Caco-2 (cell line): ENCODE measurements at regions not wholly inside any gene's neighbourhood (a gene's known extent, or its start where the extent isn't known, plus 50 kb on each side); places are given as distances from the start of the nearest gene placed in this dataset.

Source experiments
- BruUV-seq: library from RNA; stranded (reverse); fragments of 400-500 nt; replicated peaks from 2 replicates; lab custom pipeline; 2021; lab: Mats Ljungman, UMichigan
- CTCF ChIA-PET: fragments of 300-600 bp; sonication (Branson Sonifier 250); formaldehyde crosslinking; loops from one replicate; lab custom pipeline; 2022; ENCODE audit warnings: antibody characterized with exemption; lab: Charles Lee
- POLR2A ChIA-PET: fragments of 300-600 bp; sonication (Branson Sonifier 250); formaldehyde crosslinking; loops from one replicate; lab custom pipeline; 2022; ENCODE audit warnings: antibody characterized with exemption; lab: Charles Lee
- DNase-seq, 2 experiments: peaks; one replicate each; pipeline versions ENCODE4 v3.0.0 to v3.0.0-alpha.2; 2020 to 2022
- H3K27me3 ChIP-seq: replicated peaks from 2 replicates; pipeline ENCODE4 v1.6.0; 2011; ENCODE audit warnings: low read length; ENCODE audit not compliant: control insufficient read depth, insufficient read depth
- H3K36me3 ChIP-seq: 2 replicates; pipeline ENCODE4 v1.5.1; 2011; ENCODE audit warnings: low read length; ENCODE audit not compliant: control insufficient read depth, insufficient read depth
- H3K4me1 ChIP-seq: fragments of 250-450 bp; sonication (Bioruptor Pico); 2 replicates; pipeline ENCODE4 v1.5.1; 2020; ENCODE audit warnings: mild to moderate bottlenecking
- H3K4me3 ChIP-seq: 2 replicates; pipeline ENCODE4 v1.5.1; 2011; ENCODE audit warnings: low read depth, mild to moderate bottlenecking, control low read depth, low read length
- H3K9me3 ChIP-seq: fragments of 250-450 bp; sonication (Bioruptor Pico); 2 replicates; pipeline ENCODE4 v1.5.1; 2020; ENCODE audit warnings: mild to moderate bottlenecking, moderate library complexity
- H3K27ac Mint-ChIP-seq: one replicate; pipeline ENCODE4 v1.8.0; 2022; ENCODE audit warnings: mixed read lengths; ENCODE audit not compliant: unreplicated experiment
- H3K27me3 Mint-ChIP-seq: one replicate; pipeline ENCODE4 v1.8.0; 2022; ENCODE audit warnings: mixed read lengths; ENCODE audit not compliant: insufficient read depth, unreplicated experiment
- H3K36me3 Mint-ChIP-seq: one replicate; pipeline ENCODE4 v1.8.0; 2022; ENCODE audit warnings: mild to moderate bottlenecking, mixed read lengths; ENCODE audit not compliant: insufficient read depth, unreplicated experiment
- H3K4me1 Mint-ChIP-seq: one replicate; pipeline ENCODE4 v1.8.0; 2022; ENCODE audit warnings: low read depth, mixed read lengths; ENCODE audit not compliant: unreplicated experiment
- H3K4me3 Mint-ChIP-seq: one replicate; pipeline ENCODE4 v1.8.0; 2022; ENCODE audit warnings: mild to moderate bottlenecking, moderate library complexity, mixed read lengths; ENCODE audit not compliant: unreplicated experiment
- H3K9me3 Mint-ChIP-seq: one replicate; pipeline ENCODE4 v1.8.0; 2022; ENCODE audit warnings: mixed read lengths; ENCODE audit not compliant: unreplicated experiment
- intact Hi-C: fragments of 100-400 bp; cut with micrococcal nuclease; formaldehyde crosslinking; loops from one replicate; pipeline ENCODE4 v1.10.0; 2022; ENCODE audit not compliant: unreplicated experiment
- TF ChIP-seq, protein P1 (sequence below), 2 experiments: fragments of 200-600 bp in 1 of 2; IDR thresholded peaks; 1 replicate in 1 of 2; 2 replicates in 1 of 2; pipeline versions ENCODE4 v1.5.1 to v1.8.0; 2011 to 2022; ENCODE audit warnings: antibody characterized with exemption in 1 of 2, control low read depth in 1 of 2, inconsistent platforms in 1 of 2, low read depth in 1 of 2, low read length in 1 of 2, mild to moderate bottlenecking in 1 of 2, moderate library complexity in 1 of 2; ENCODE audit not compliant: insufficient read depth in 1 of 2, severe bottlenecking in 1 of 2, unreplicated experiment in 1 of 2

DNA sequence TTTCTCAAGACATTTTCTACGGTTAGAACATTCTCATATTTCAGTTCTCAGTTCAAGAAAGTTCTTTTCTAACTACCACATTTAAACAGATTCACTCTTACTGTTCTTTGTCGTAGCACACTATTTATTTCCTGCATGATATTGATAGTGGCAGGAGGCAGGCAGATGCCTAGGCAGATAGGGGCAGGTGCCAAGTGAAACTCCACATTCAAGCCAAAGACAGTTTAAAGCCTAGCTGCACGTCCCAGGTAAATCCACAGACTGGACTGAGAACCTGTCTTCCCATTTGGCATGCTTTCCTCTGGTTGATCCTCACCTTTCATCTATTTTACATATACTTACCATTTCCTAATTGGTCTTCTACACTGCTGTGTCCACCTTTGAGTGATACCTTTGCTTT lies 359.3 kb downstream of the TMX3 start:
- no peaks in the 10 kb centered on the region for H3K9me3 Mint-ChIP-seq
- H3K27me3 Mint-ChIP-seq = no peaks in the 10 kb centered on the region
- H3K36me3 ChIP-seq = no peaks in the 10 kb centered on the region
- TF ChIP-seq, protein P1, sequence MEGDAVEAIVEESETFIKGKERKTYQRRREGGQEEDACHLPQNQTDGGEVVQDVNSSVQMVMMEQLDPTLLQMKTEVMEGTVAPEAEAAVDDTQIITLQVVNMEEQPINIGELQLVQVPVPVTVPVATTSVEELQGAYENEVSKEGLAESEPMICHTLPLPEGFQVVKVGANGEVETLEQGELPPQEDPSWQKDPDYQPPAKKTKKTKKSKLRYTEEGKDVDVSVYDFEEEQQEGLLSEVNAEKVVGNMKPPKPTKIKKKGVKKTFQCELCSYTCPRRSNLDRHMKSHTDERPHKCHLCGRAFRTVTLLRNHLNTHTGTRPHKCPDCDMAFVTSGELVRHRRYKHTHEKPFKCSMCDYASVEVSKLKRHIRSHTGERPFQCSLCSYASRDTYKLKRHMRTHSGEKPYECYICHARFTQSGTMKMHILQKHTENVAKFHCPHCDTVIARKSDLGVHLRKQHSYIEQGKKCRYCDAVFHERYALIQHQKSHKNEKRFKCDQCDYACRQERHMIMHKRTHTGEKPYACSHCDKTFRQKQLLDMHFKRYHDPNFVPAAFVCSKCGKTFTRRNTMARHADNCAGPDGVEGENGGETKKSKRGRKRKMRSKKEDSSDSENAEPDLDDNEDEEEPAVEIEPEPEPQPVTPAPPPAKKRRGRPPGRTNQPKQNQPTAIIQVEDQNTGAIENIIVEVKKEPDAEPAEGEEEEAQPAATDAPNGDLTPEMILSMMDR (IDR thresholded peaks at IDR 0.05; ENCODE audit: insufficient read depth in 1 of 2, low read depth in 1 of 2, low read length in 1 of 2, severe bottlenecking in 1 of 2, unreplicated experiment in 1 of 2) = no peak
- ChIA-PET CTCF (no interaction called here), POLR2A (no interaction called here)
- H3K4me1 Mint-ChIP-seq = no peaks in the 10 kb centered on the region
- intact Hi-C loops = no loop called here
- no peak for DNase-seq
- no peaks in the 10 kb centered on the region for H3K36me3 Mint-ChIP-seq
- no peak overlapping the region for H3K4me3 ChIP-seq
- no peak overlapping the region for H3K27ac Mint-ChIP-seq
- no peak overlapping the region for H3K4me3 Mint-ChIP-seq
- no peaks in the 10 kb centered on the region for H3K9me3 ChIP-seq
- no peaks in the 10 kb centered on the region for H3K4me1 ChIP-seq
- no TSS peak for BruUV-seq
- no peaks in the 10 kb centered on the region for H3K27me3 ChIP-seq

DNA sequence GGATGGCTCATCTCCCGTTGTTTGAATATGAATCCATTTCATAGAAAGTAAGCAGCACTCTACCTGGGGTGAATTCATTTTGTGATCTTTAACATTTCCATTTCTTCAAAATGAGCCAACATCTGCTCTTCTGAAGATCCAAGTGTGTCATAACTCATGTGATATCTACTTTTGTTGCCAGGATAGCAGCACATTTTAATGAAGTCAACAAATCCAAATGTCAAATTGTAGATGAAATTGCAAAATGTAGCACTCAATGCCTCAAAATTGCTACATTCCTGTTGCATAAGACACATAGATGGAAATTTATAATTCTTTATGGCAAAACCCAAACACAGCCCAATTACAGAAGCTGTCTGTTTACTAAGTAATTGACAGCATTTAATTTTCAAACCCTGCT lies 360.7 kb downstream of the TMX3 start:
- no peak overlapping the region for H3K4me3 ChIP-seq
- TF ChIP-seq, protein P1 (IDR thresholded peaks at IDR 0.05; ENCODE audit: insufficient read depth in 1 of 2, low read depth in 1 of 2, low read length in 1 of 2, severe bottlenecking in 1 of 2, unreplicated experiment in 1 of 2) = no peak
- ChIA-PET CTCF (no interaction called here), POLR2A (no interaction called here)
- no peaks in the 10 kb centered on the region for H3K4me1 ChIP-seq
- no peaks in the 10 kb centered on the region for H3K36me3 ChIP-seq
- Mint-ChIP-seq H3K27me3 (no peaks in the 10 kb centered on the region), H3K4me1 (no peaks in the 10 kb centered on the region), H3K27ac (no peak overlapping the region), H3K4me3 (no peak overlapping the region), H3K36me3 (no peaks in the 10 kb centered on the region), H3K9me3 (no peaks in the 10 kb centered on the region)
- no TSS peak for BruUV-seq
- H3K9me3 ChIP-seq = no peaks in the 10 kb centered on the region
- DNase-seq = no peak
- intact Hi-C loops = no loop called here
- no peaks in the 10 kb centered on the region for H3K27me3 ChIP-seq

DNA sequence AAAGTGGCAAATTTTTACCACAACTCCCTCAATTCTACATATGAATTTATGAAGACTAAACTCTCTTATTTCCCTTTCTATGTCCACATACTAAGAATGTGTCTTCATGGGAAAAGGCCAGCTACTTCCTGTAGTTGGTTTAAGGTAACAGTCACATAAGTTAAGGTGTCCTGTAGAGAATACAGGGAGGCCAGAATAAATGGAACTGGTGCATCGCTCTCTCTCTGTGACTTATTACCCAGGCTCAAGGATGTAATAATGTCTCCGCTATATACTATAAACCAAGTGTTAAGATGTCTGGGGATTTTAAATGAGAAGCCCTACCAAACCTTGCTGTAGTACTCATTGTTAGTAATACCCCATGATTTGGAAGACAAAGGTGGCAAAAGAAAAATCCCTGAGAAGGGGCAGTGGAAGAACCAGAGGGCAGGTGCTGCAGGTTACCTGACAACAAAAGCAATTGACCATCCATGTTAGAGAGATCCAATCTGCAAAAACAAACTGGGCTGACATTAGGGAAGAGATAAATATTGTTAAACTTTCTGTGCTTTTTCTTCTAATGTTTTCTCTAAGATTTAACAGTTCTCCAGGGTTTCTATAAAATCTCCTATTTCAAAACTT lies 372.8 kb downstream of the TMX3 start:
- H3K4me3 Mint-ChIP-seq = no peak overlapping the region
- Histone ChIP-seq H3K36me3 (no peaks in the 10 kb centered on the region), H3K27me3 (no peaks in the 10 kb centered on the region), H3K9me3 (no peaks in the 10 kb centered on the region), H3K4me3 (no peak overlapping the region), H3K4me1 (no peaks in the 10 kb centered on the region)
- BruUV-seq = no TSS peak
- TF ChIP-seq, protein P1 (IDR thresholded peaks at IDR 0.05; ENCODE audit: insufficient read depth in 1 of 2, low read depth in 1 of 2, low read length in 1 of 2, severe bottlenecking in 1 of 2, unreplicated experiment in 1 of 2) = no peak
- no peaks in the 10 kb centered on the region for H3K27me3 Mint-ChIP-seq
- no peak for DNase-seq
- CTCF ChIA-PET = no interaction called here
- H3K9me3 Mint-ChIP-seq = no peaks in the 10 kb centered on the region
- POLR2A ChIA-PET = no interaction called here
- no peaks in the 10 kb centered on the region for H3K36me3 Mint-ChIP-seq
- intact Hi-C loops = no loop called here
- no peak overlapping the region for H3K27ac Mint-ChIP-seq
- H3K4me1 Mint-ChIP-seq = no peaks in the 10 kb centered on the region
